ENCODE measurements at regions not wholly inside any gene's neighbourhood (a gene's known extent, or its start where the extent isn't known, plus 50 kb on each side); places are given as distances from the start of the nearest gene placed in this dataset.

- no peaks in the 10 kb centered on the region for H3K27me3 ChIP-seq
- H3K36me3 ChIP-seq = no peaks in the 10 kb centered on the region
- TF ChIP-seq, protein P1, sequence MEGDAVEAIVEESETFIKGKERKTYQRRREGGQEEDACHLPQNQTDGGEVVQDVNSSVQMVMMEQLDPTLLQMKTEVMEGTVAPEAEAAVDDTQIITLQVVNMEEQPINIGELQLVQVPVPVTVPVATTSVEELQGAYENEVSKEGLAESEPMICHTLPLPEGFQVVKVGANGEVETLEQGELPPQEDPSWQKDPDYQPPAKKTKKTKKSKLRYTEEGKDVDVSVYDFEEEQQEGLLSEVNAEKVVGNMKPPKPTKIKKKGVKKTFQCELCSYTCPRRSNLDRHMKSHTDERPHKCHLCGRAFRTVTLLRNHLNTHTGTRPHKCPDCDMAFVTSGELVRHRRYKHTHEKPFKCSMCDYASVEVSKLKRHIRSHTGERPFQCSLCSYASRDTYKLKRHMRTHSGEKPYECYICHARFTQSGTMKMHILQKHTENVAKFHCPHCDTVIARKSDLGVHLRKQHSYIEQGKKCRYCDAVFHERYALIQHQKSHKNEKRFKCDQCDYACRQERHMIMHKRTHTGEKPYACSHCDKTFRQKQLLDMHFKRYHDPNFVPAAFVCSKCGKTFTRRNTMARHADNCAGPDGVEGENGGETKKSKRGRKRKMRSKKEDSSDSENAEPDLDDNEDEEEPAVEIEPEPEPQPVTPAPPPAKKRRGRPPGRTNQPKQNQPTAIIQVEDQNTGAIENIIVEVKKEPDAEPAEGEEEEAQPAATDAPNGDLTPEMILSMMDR (IDR thresholded peaks at IDR 0.05) = no peak
- TF ChIP-seq POLR2AphosphoS5 (IDR thresholded peaks at IDR 0.05) (no peak), POLR2A (IDR thresholded peaks at IDR 0.05) (no peak), EP300 (IDR thresholded peaks at IDR 0.05) (no peak)
- no peak overlapping the region for H3K4me3 ChIP-seq
- no peak for DNase-seq
- H3K9me3 ChIP-seq = no peaks in the 10 kb centered on the region
- H3K4me1 ChIP-seq = no peaks in the 10 kb centered on the region
- 88 to 92% methylated on average over 3 of the region's 3 CpGs for WGBS, 2 donors
- H3K27ac ChIP-seq = no peak overlapping the region
- intact Hi-C loops (cut with DNase I) = no loop called here
Observed at GRCh38 chr5:84535281-84535680, 150.6 kb upstream of the EDIL3 start.

GRCh38 chr5:84524491-84524890, 139.8 kb upstream of the EDIL3 start:
- no peaks in the 10 kb centered on the region for H3K36me3 ChIP-seq
- H3K27me3 ChIP-seq = no peaks in the 10 kb centered on the region
- TF ChIP-seq POLR2A (IDR thresholded peaks at IDR 0.05) = no peak
- TF ChIP-seq, protein P1 (IDR thresholded peaks at IDR 0.05) = no peak
- TF ChIP-seq EP300 (IDR thresholded peaks at IDR 0.05) = no peak
- no peak for TF ChIP-seq POLR2AphosphoS5 (IDR thresholded peaks at IDR 0.05)
- H3K27ac ChIP-seq = no peak overlapping the region
- H3K9me3 ChIP-seq = no peaks in the 10 kb centered on the region
- intact Hi-C loops (cut with DNase I) = no loop called here
- H3K4me3 ChIP-seq = no peak overlapping the region
- no peaks in the 10 kb centered on the region for H3K4me1 ChIP-seq
- no peak for DNase-seq

- no peak overlapping the region for H3K4me3 ChIP-seq
- peaks cover 0 to 5% (median 0%) of the 10 kb centered on the region in 4 donors for H3K9me3 ChIP-seq
- 86 to 91% methylated on average over 3 of the region's 3 CpGs for WGBS, 2 donors
- H3K27ac ChIP-seq = no peak overlapping the region
- DNase-seq = no peak
- H3K36me3 ChIP-seq = no peaks in the 10 kb centered on the region
- H3K27me3 ChIP-seq = no peaks in the 10 kb centered on the region
- intact Hi-C loops (cut with DNase I) = no loop called here
- no peaks in the 10 kb centered on the region for H3K4me1 ChIP-seq
- TF ChIP-seq POLR2AphosphoS5 (IDR thresholded peaks at IDR 0.05) (no peak), POLR2A (IDR thresholded peaks at IDR 0.05) (no peak), EP300 (IDR thresholded peaks at IDR 0.05) (no peak)
- TF ChIP-seq, protein P1 (IDR thresholded peaks at IDR 0.05) = no peak
Observed at GRCh38 chr5:84518862-84519261, 134.2 kb upstream of the EDIL3 start.

DNA sequence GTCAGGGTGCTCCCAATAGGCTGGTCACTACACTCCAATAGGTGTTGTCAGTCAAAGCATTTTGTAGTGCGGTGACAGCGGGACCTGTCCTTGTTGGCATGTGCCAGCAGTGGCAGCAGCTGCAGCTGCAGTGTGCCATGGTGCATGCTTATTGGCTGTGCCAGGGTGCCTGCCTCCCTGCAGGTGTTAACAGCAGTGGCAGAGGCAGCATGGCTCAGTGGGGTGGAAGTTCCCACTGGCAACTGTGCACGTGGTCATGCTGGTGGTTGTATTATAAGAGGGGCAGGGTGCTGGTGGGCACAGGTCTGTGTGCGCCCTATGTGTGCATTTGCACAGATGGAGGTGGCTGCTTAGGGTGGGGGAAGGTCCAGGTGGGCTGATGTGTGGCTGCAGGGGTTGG, 133.7 kb upstream of the EDIL3 start:
- intact Hi-C loops (cut with DNase I) = no loop called here
- 93 to 94% methylated on average over 4 of the region's 4 CpGs for WGBS, 2 donors
- H3K27ac ChIP-seq = no peak overlapping the region
- H3K36me3 ChIP-seq = no peaks in the 10 kb centered on the region
- TF ChIP-seq, protein P1 (IDR thresholded peaks at IDR 0.05) = no peak
- TF ChIP-seq EP300 (IDR thresholded peaks at IDR 0.05) = no peak
- peaks cover 0 to 5% (median 0%) of the 10 kb centered on the region in 4 donors for H3K9me3 ChIP-seq
- no peaks in the 10 kb centered on the region for H3K27me3 ChIP-seq
- no peak for DNase-seq
- no peaks in the 10 kb centered on the region for H3K4me1 ChIP-seq
- no peak overlapping the region for H3K4me3 ChIP-seq

DNA sequence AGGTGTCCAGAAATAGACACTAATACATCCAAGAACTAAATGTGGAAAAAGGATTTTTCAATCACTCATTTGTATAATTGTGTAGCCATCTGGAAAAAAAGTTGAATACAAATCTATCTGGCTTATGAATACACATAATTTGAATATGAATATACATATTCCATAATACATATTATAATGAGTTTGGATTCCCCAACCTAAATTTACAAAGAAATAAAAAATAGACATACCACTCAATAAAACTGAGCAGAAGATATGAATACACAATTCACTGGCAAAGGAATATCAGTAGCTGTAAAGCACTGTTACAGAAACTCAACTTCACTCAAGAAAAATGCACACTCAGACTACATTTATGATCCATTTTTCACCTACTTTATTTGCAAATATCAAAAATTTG, 121.9 kb upstream of the EDIL3 start:
- Histone ChIP-seq H3K27ac (no peak overlapping the region), H3K4me1 (no peaks in the 10 kb centered on the region), H3K36me3 (no peaks in the 10 kb centered on the region), H3K27me3 (no peaks in the 10 kb centered on the region), H3K9me3 (no peaks in the 10 kb centered on the region), H3K4me3 (no peak overlapping the region)
- TF ChIP-seq POLR2A (IDR thresholded peaks at IDR 0.05) (no peak), POLR2AphosphoS5 (IDR thresholded peaks at IDR 0.05) (no peak), EP300 (IDR thresholded peaks at IDR 0.05) (no peak)
- TF ChIP-seq, protein P1 (IDR thresholded peaks at IDR 0.05) = no peak
- no peak for DNase-seq
- intact Hi-C loops (cut with DNase I) = no loop called here

All from sigmoid colon (tissue), 6 donors.